HEK293T (cell line): ENCODE measurements at regions not wholly inside any gene's neighbourhood (a gene's known extent, or its start where the extent isn't known, plus 50 kb on each side); places are given as distances from the start of the nearest gene placed in this dataset.

Experiments
- ARNT ChIP-seq: fragments of 450-650 bp; IDR thresholded peaks from 2 replicates; pipeline ENCODE4 v1.6.1; 2017; ENCODE audit warnings: mild to moderate bottlenecking
- ELF4 ChIP-seq: fragments of 450-650 bp; IDR thresholded peaks from 2 replicates; pipeline ENCODE4 v1.6.1; 2017; ENCODE audit warnings: antibody characterized with exemption
- FOXA1 ChIP-seq: fragments of 450-650 bp; IDR thresholded peaks from 2 replicates; pipeline ENCODE4 v1.6.1; 2016; ENCODE audit warnings: mild to moderate bottlenecking
- FOXK2 ChIP-seq: fragments of 450-650 bp; IDR thresholded peaks from 2 replicates; pipeline ENCODE4 v1.6.1; 2016; ENCODE audit warnings: mild to moderate bottlenecking
- FOXM1 ChIP-seq: fragments of 450-650 bp; IDR thresholded peaks from 2 replicates; pipeline ENCODE4 v1.6.1; 2017; ENCODE audit warnings: mild to moderate bottlenecking, borderline replicate concordance
- HDGF ChIP-seq: fragments of 450-650 bp; IDR thresholded peaks from 2 replicates; pipeline ENCODE4 v1.6.1; 2017; ENCODE audit warnings: antibody characterized with exemption, borderline replicate concordance
- L3MBTL2 ChIP-seq: fragments of 450-650 bp; conservative IDR thresholded peaks from 2 replicates; pipeline ENCODE4 v1.6.1; 2016; ENCODE audit warnings: mild to moderate bottlenecking
- LEF1 ChIP-seq: fragments of 450-650 bp; IDR thresholded peaks from 2 replicates; pipeline ENCODE4 v1.6.1; 2017; ENCODE audit warnings: mild to moderate bottlenecking, borderline replicate concordance
- NFRKB ChIP-seq: fragments of 450-650 bp; IDR thresholded peaks from 2 replicates; pipeline ENCODE4 v1.6.1; 2016; ENCODE audit warnings: mild to moderate bottlenecking, moderate library complexity
- SP1 ChIP-seq: fragments of 450-650 bp; IDR thresholded peaks from 2 replicates; pipeline ENCODE4 v1.6.1; 2017
- SUZ12 ChIP-seq: fragments of 450-650 bp; IDR thresholded peaks from 2 replicates; pipeline ENCODE4 v1.6.1; 2016; ENCODE audit warnings: mild to moderate bottlenecking
- TARDBP ChIP-seq: fragments of 450-650 bp; IDR thresholded peaks from 2 replicates; pipeline ENCODE4 v1.6.1; 2016
- ZNF384 ChIP-seq: fragments of 450-650 bp; IDR thresholded peaks from 2 replicates; pipeline ENCODE4 v1.6.1; 2016

- no peak for TF ChIP-seq ZNF384
- TF ChIP-seq LEF1 = no peak
- no peak for TF ChIP-seq SUZ12
- no peak for TF ChIP-seq NFRKB
- no peak for TF ChIP-seq FOXK2
- TF ChIP-seq SP1 = no peak
- TF ChIP-seq FOXA1 = no peak
- TF ChIP-seq HDGF = no peak
- TF ChIP-seq L3MBTL2 = no peak
- no peak for TF ChIP-seq TARDBP
- TF ChIP-seq ELF4 = no peak
- TF ChIP-seq FOXM1 = no peak
- no peak for TF ChIP-seq ARNT
Measured at GRCh38 chr10:44244745-44245600, 139.9 kb downstream of the CXCL12 start.
